ENCODE measurements at regions not wholly inside any gene's neighbourhood (a gene's known extent, or its start where the extent isn't known, plus 50 kb on each side); places are given as distances from the start of the nearest gene placed in this dataset.

DNA sequence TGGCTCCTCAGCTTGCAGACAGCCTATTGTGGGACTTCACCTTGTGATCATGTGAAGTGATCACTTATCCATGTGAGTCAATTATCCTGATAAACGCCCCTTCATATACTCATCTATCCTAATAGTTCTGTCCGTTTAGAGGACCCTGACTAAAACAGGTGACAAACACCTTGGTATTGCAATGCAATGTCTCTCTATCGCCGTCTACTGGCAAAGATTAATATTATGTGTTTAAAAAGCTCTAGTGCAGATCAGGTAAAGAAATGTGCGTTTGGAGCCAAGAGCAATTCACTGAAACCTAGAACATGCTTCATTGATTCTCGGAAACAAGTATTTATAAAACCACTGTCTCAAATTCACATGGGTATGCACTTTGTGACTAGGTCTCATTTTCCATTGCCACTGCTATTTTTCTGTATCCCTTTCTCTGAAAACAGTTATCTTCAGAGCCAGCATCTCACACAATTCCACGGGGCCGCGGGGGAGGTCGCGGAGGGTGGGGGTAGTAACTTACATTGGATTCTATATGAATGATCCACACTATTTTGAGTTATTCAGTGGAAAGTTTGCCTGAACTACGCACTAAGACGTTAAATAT, 554.6 kb upstream of the NCAM2 start:
- TF ChIP-seq, protein P1, sequence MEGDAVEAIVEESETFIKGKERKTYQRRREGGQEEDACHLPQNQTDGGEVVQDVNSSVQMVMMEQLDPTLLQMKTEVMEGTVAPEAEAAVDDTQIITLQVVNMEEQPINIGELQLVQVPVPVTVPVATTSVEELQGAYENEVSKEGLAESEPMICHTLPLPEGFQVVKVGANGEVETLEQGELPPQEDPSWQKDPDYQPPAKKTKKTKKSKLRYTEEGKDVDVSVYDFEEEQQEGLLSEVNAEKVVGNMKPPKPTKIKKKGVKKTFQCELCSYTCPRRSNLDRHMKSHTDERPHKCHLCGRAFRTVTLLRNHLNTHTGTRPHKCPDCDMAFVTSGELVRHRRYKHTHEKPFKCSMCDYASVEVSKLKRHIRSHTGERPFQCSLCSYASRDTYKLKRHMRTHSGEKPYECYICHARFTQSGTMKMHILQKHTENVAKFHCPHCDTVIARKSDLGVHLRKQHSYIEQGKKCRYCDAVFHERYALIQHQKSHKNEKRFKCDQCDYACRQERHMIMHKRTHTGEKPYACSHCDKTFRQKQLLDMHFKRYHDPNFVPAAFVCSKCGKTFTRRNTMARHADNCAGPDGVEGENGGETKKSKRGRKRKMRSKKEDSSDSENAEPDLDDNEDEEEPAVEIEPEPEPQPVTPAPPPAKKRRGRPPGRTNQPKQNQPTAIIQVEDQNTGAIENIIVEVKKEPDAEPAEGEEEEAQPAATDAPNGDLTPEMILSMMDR (IDR thresholded peaks at IDR 0.05; ENCODE audit: low read depth, low read length): peak; percentile 52
- no peak for TF ChIP-seq POLR2A (IDR thresholded peaks at IDR 0.05; ENCODE audit: extremely low read depth, insufficient read length)
- TF ChIP-seq, protein P2, sequence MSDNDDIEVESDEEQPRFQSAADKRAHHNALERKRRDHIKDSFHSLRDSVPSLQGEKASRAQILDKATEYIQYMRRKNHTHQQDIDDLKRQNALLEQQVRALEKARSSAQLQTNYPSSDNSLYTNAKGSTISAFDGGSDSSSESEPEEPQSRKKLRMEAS (IDR thresholded peaks at IDR 0.05; ENCODE audit: low read depth, low read length): no peak
- no peak for TF ChIP-seq MYC (IDR thresholded peaks at IDR 0.05; ENCODE audit: low read depth, low read length)
